H9 (cell line): ENCODE measurements at regions not wholly inside any gene's neighbourhood (a gene's known extent, or its start where the extent isn't known, plus 50 kb on each side); places are given as distances from the start of the nearest gene placed in this dataset.

Source experiments
- DNase-seq: peaks from one replicate; pipeline ENCODE4 v3.0.0-alpha.2; 2017
- H2AFZ ChIP-seq: one replicate; pipeline ENCODE4 v1.6.1; 2013; ENCODE audit warnings: mild to moderate bottlenecking, low read length, control low read depth, moderate library complexity
- H2AK5ac ChIP-seq: 2 replicates; pipeline ENCODE4 v1.6.1; 2013; ENCODE audit warnings: low read length, control low read depth, mixed read lengths; ENCODE audit not compliant: insufficient read length
- H2BK120ac ChIP-seq: one replicate; pipeline ENCODE4 v1.6.1; 2013; ENCODE audit warnings: low read depth, mild to moderate bottlenecking, low read length, control low read depth, inconsistent platforms; ENCODE audit not compliant: poor library complexity, severe bottlenecking
- H2BK12ac ChIP-seq: 2 replicates; pipeline ENCODE4 v1.6.1; 2013; ENCODE audit warnings: low read length, control low read depth, mixed read lengths, low read depth; ENCODE audit not compliant: insufficient read length
- H2BK15ac ChIP-seq: 2 replicates; pipeline ENCODE4 v1.6.1; 2013; ENCODE audit warnings: low read depth, low read length, control low read depth
- H2BK20ac ChIP-seq: one replicate; pipeline ENCODE4 v1.6.1; 2013; ENCODE audit warnings: low read depth, mild to moderate bottlenecking, low read length, control low read depth, inconsistent platforms; ENCODE audit not compliant: poor library complexity, severe bottlenecking
- H2BK5ac ChIP-seq: 2 replicates; pipeline ENCODE4 v1.6.1; 2013; ENCODE audit warnings: low read length, control low read depth, mixed read lengths; ENCODE audit not compliant: insufficient read length
- H3K14ac ChIP-seq: 2 replicates; pipeline ENCODE4 v1.6.1; 2013; ENCODE audit warnings: low read length, control low read depth; ENCODE audit not compliant: insufficient read depth
- H3K18ac ChIP-seq: 2 replicates; pipeline ENCODE4 v1.6.1; 2013; ENCODE audit warnings: low read depth, mild to moderate bottlenecking, mixed read lengths, low read length, control low read depth; ENCODE audit not compliant: insufficient read length
- H3K23ac ChIP-seq: 2 replicates; pipeline ENCODE4 v1.6.1; 2013; ENCODE audit warnings: low read length, control low read depth, mixed read lengths, low read depth; ENCODE audit not compliant: insufficient read length
- H3K23me2 ChIP-seq: 2 replicates; pipeline ENCODE4 v1.6.1; 2013; ENCODE audit warnings: low read depth, mild to moderate bottlenecking, mixed read lengths, low read length, control low read depth; ENCODE audit not compliant: insufficient read length, poor library complexity, severe bottlenecking
- H3K27ac ChIP-seq: 2 replicates; pipeline ENCODE4 v1.5.1; 2013; ENCODE audit warnings: low read length, control low read depth, mixed read lengths, low read depth; ENCODE audit not compliant: insufficient read length
- H3K27me3 ChIP-seq: 2 replicates; pipeline ENCODE4 v1.6.1; 2013; ENCODE audit warnings: low read length, control low read depth, inconsistent platforms; ENCODE audit not compliant: insufficient read depth
- H3K4ac ChIP-seq: 2 replicates; pipeline ENCODE4 v1.6.1; 2013; ENCODE audit warnings: low read depth, mild to moderate bottlenecking, control low read depth, inconsistent platforms, low read length, moderate library complexity
- H3K4me1 ChIP-seq: 2 replicates; pipeline ENCODE4 v1.6.1; 2013; ENCODE audit warnings: low read length, control low read depth, inconsistent platforms; ENCODE audit not compliant: insufficient read depth
- H3K4me2 ChIP-seq: 2 replicates; pipeline ENCODE4 v1.6.1; 2013; ENCODE audit warnings: low read length, control low read depth, mixed read lengths; ENCODE audit not compliant: insufficient read length, insufficient read depth
- H3K56ac ChIP-seq: 2 replicates; pipeline ENCODE4 v1.6.1; 2013; ENCODE audit warnings: low read depth, mild to moderate bottlenecking, mixed read lengths, low read length, control low read depth; ENCODE audit not compliant: insufficient read length
- H3K79me1 ChIP-seq: 2 replicates; pipeline ENCODE4 v1.6.1; 2013; ENCODE audit warnings: low read depth, mild to moderate bottlenecking, moderate library complexity, low read length, control low read depth, inconsistent platforms; ENCODE audit not compliant: insufficient read depth, poor library complexity, severe bottlenecking
- H3K79me2 ChIP-seq: 2 replicates; pipeline ENCODE4 v1.6.1; 2013; ENCODE audit warnings: low read length, control low read depth, inconsistent platforms; ENCODE audit not compliant: insufficient read depth
- H3K9ac ChIP-seq: 2 replicates; pipeline ENCODE4 v1.6.1; 2013; ENCODE audit warnings: low read length, control low read depth, mixed read lengths; ENCODE audit not compliant: insufficient read length; ENCODE audit errors: extremely low read depth
- H3K9me3 ChIP-seq: one replicate; pipeline ENCODE4 v1.6.1; 2013; ENCODE audit warnings: low read depth, low read length, inconsistent platforms; ENCODE audit not compliant: control insufficient read depth
- H3T11ph ChIP-seq: one replicate; pipeline ENCODE4 v1.6.1; 2013; ENCODE audit warnings: mild to moderate bottlenecking, low read length, control low read depth, inconsistent platforms
- H4K20me1 ChIP-seq: one replicate; pipeline ENCODE4 v1.6.1; 2013; ENCODE audit not compliant: control insufficient read depth, insufficient read length, insufficient read depth
- H4K5ac ChIP-seq: 2 replicates; pipeline ENCODE4 v1.6.1; 2013; ENCODE audit warnings: low read depth, mild to moderate bottlenecking, mixed read lengths, low read length, control low read depth; ENCODE audit not compliant: insufficient read length
- H4K8ac ChIP-seq: replicated peaks from 2 replicates; pipeline ENCODE4 v1.6.1; 2013; ENCODE audit warnings: low read length, control low read depth, mixed read lengths, low read depth; ENCODE audit not compliant: insufficient read length
- H4K91ac ChIP-seq: 2 replicates; pipeline ENCODE4 v1.6.1; 2013; ENCODE audit warnings: low read depth, mild to moderate bottlenecking, moderate library complexity, mixed read lengths, low read length, control low read depth; ENCODE audit not compliant: insufficient read length
- H3K27ac Mint-ChIP-seq, 3 experiments: 2 replicates in 2 of 3; 3 replicates in 1 of 3; pipeline ENCODE4 v1.8.0; 2020 to 2021; ENCODE audit warnings: mixed read lengths in 3 of 3, mild to moderate bottlenecking in 1 of 3, moderate library complexity in 1 of 3
- H3K27me3 Mint-ChIP-seq: 2 replicates; pipeline ENCODE4 v1.8.0; 2021; ENCODE audit warnings: low read depth, mild to moderate bottlenecking, moderate library complexity, mixed read lengths
- H3K36me3 Mint-ChIP-seq, 3 experiments: 2 replicates in 2 of 3; 3 replicates in 1 of 3; pipeline ENCODE4 v1.8.0; 2020 to 2021; ENCODE audit warnings: low read depth in 3 of 3, mixed read lengths in 3 of 3; ENCODE audit not compliant: insufficient read depth in 1 of 3
- H3K4me1 Mint-ChIP-seq, 2 experiments: 2 replicates each; pipeline ENCODE4 v1.8.0; 2020; ENCODE audit warnings: mixed read lengths in 2 of 2
- H3K4me3 Mint-ChIP-seq, 2 experiments: 2 replicates in 1 of 2; 3 replicates in 1 of 2; pipeline ENCODE4 v1.8.0; 2020 to 2021; ENCODE audit warnings: mild to moderate bottlenecking in 2 of 2, mixed read lengths in 2 of 2, moderate library complexity in 1 of 2
- H3K9me3 Mint-ChIP-seq, 2 experiments: 2 replicates in 1 of 2; 3 replicates in 1 of 2; pipeline ENCODE4 v1.8.0; 2020; ENCODE audit warnings: mild to moderate bottlenecking in 2 of 2, mixed read lengths in 2 of 2, moderate library complexity in 1 of 2
- CTCF ChIP-seq: fragments of 200-600 bp; sonication (generic); conservative IDR thresholded peaks from 3 replicates; pipeline ENCODE4 v1.8.0; 2021; ENCODE audit warnings: antibody characterized with exemption, mild to moderate bottlenecking
- WGBS: extraction: QIAGEN DNeasy Blood & Tissue Kit; methylation state at CpG from one replicate; pipeline ENCODE4 v1.1.7; 2013; ENCODE audit warnings: missing lambda C conversion rate, low lambda C conversion rate, mixed read lengths; ENCODE audit not compliant: insufficient read length; ENCODE audit errors: extremely low coverage; 5-methylcytosine and 5-hydroxymethylcytosine counted together

DNA sequence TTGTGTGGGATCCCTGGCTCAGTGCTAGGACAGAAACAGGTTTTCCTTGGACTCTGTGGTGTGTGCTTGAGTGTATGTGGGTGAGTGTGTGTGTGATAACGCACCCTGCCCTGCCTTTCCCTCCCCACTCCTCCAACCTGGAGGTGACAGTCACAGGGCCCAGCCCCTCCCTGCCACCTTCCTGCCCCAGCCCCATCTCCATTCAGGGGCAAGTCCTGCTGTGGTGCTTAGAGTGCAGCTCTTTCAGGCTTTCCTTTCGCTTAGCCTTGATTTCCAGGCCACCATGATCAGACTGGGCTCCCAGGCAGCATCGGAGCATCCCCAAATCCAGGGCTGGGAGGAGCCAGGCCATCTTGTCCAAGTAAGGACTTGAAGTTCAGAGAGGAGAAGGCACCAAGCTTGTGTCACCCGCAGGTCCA lies 185.2 kb downstream of the ZFP36L2 start:
- H3K27me3 Mint-ChIP-seq, result peaks cover 2% of the 10 kb centered on the region; the same call in 1 of the 2 replicates
- WGBS, result no CpG with 5 or more reads among the region's 4 CpGs
- H3K27ac ChIP-seq, result no peak overlapping the region
- no peaks in the 10 kb centered on the region for H3K23me2 ChIP-seq
- DNase-seq, result no peak
- H3K4me1 Mint-ChIP-seq, result peaks cover 16 to 23% of the 10 kb centered on the region in 2 experiments
- H2BK20ac ChIP-seq, result no peak overlapping the region
- H3K4me3 Mint-ChIP-seq, result no peak overlapping the region; a peak in 1 of 5 replicates
- H3K79me1 ChIP-seq, result no peaks in the 10 kb centered on the region
- TF ChIP-seq CTCF, result no peak
- no peak overlapping the region for H4K91ac ChIP-seq
- no peaks in the 10 kb centered on the region; the same call in 1 of the 2 replicates for H3K4me1 ChIP-seq
- H3K36me3 Mint-ChIP-seq, result no peaks in the 10 kb centered on the region
- H3K9ac ChIP-seq, result no peak overlapping the region
- no peaks in the 10 kb centered on the region for H3K27me3 ChIP-seq
- H2AFZ ChIP-seq, result no peak overlapping the region
- H4K5ac ChIP-seq, result no peak overlapping the region
- no peak overlapping the region for H2BK120ac ChIP-seq
- no peak overlapping the region for H3K56ac ChIP-seq
- no peak overlapping the region for H3T11ph ChIP-seq
- no peak overlapping the region for H4K8ac ChIP-seq
- H3K4ac ChIP-seq, result no peak overlapping the region
- H3K23ac ChIP-seq, result no peak overlapping the region
- no peaks in the 10 kb centered on the region for H4K20me1 ChIP-seq
- no peaks in the 10 kb centered on the region for H3K9me3 ChIP-seq
- no peak overlapping the region for H2AK5ac ChIP-seq
- H3K9me3 Mint-ChIP-seq, result no peaks in the 10 kb centered on the region; a peak in 1 of 5 replicates
- H3K18ac ChIP-seq, result no peak overlapping the region
- no peak overlapping the region for H2BK12ac ChIP-seq
- H3K14ac ChIP-seq, result peak overlapping the region; percentile 65; the same call in 1 of the 2 replicates
- H2BK15ac ChIP-seq, result no peak overlapping the region
- H2BK5ac ChIP-seq, result no peak overlapping the region
- no peak overlapping the region for H3K4me2 ChIP-seq
- no peaks in the 10 kb centered on the region for H3K79me2 ChIP-seq
- no peak overlapping the region for H3K27ac Mint-ChIP-seq
